ENCODE measurements at regions not wholly inside any gene's neighbourhood (a gene's known extent, or its start where the extent isn't known, plus 50 kb on each side); places are given as distances from the start of the nearest gene placed in this dataset.

DNA sequence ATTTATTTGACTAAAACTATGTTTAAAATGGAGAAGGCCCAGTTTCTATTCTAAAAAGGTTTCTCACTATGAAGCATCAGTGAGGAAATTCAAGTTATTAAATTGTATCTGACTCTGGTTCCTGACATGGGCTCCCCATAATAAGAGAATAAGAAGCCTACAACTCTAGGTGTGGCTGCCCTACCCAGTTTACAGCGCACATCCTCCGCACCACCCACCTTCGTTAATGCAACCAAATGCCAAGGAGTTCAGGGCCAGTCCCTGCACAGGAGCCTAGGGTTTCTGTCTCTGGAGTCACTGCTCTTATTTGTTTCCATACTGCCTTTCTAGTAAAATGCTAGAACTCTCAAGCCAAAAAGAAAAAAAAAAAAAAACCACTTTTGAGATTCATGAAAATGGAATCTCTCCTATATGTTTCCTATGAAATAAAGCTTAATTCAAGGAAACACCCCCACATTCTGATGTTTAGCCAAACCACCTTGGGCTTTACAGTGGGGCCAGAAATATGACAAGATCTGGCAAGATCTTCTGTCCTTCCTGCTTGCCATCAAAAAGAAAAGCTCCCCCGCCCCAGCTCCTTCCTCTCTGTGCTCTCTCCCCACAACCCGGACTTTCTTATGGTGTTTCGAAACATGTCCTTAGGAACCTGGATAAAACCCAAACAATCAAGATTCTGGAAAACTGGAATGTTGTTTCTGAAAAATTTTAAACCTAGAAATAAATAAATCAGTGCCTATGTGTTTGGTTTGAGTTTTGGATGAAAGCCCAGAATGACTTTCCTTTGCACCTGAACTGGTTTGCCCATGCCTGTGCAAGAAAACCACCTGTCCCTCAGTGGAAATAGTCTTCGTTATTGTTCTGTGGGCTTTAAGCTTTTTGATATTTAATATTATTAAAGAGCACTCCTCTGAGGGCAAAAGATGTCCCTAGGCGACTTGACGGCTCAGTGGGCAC is 136.7 kb downstream of the SP3 start:
- DNase-seq (ENCODE audit: insufficient read length, low spot score), result no peak
- no peak for FAIRE-seq
- TF ChIP-seq, protein P1, sequence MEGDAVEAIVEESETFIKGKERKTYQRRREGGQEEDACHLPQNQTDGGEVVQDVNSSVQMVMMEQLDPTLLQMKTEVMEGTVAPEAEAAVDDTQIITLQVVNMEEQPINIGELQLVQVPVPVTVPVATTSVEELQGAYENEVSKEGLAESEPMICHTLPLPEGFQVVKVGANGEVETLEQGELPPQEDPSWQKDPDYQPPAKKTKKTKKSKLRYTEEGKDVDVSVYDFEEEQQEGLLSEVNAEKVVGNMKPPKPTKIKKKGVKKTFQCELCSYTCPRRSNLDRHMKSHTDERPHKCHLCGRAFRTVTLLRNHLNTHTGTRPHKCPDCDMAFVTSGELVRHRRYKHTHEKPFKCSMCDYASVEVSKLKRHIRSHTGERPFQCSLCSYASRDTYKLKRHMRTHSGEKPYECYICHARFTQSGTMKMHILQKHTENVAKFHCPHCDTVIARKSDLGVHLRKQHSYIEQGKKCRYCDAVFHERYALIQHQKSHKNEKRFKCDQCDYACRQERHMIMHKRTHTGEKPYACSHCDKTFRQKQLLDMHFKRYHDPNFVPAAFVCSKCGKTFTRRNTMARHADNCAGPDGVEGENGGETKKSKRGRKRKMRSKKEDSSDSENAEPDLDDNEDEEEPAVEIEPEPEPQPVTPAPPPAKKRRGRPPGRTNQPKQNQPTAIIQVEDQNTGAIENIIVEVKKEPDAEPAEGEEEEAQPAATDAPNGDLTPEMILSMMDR (IDR thresholded peaks at IDR 0.05; ENCODE audit: insufficient read depth, missing control alignments), result no peak

DNA sequence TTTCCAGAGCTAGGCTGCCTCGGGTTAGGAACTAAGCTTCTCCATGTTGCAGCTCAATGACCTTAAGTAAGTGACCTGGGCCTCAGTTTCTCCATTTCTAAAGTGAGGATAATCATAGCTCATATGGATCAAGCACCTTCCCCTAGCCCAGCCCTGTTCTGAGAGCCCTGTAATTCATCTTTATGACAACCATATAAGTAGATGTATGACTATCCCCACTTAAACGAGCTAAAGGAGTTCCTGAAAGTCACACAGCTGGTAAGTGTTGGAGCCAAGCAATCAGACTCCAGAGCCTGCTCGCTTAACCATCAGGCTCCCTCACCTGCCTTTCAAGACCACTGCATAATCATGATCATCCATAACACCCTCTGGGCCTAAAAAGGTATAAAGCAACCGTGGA is 135.4 kb downstream of the SP3 start:
- TF ChIP-seq, protein P1 (IDR thresholded peaks at IDR 0.05; ENCODE audit: insufficient read depth, missing control alignments), result no peak
- DNase-seq (ENCODE audit: insufficient read length, low spot score) (no peak), FAIRE-seq (no peak)

DNA sequence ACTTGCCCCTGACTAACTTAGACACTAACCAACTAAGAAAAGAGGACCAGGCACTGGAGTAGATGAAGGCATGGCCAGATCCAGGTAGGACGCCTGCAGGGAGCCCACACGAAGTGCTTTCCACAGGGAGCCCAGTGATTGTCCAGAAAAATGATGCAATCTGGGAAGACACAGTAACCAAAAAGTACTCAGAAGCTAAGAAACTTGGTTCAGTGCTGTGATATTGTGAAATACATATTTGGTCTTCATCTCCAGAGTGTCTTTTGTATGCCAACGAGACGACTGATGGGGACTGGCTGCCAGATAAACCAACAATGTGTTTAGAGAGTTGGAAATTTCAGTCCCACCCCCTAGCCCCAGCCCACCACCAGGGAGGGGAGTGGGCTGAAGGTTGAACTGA is 135.0 kb downstream of the SP3 start:
- TF ChIP-seq, protein P1 (IDR thresholded peaks at IDR 0.05; ENCODE audit: insufficient read depth, missing control alignments), result no peak
- no peak for FAIRE-seq
- no peak for DNase-seq (ENCODE audit: insufficient read length, low spot score)

DNA sequence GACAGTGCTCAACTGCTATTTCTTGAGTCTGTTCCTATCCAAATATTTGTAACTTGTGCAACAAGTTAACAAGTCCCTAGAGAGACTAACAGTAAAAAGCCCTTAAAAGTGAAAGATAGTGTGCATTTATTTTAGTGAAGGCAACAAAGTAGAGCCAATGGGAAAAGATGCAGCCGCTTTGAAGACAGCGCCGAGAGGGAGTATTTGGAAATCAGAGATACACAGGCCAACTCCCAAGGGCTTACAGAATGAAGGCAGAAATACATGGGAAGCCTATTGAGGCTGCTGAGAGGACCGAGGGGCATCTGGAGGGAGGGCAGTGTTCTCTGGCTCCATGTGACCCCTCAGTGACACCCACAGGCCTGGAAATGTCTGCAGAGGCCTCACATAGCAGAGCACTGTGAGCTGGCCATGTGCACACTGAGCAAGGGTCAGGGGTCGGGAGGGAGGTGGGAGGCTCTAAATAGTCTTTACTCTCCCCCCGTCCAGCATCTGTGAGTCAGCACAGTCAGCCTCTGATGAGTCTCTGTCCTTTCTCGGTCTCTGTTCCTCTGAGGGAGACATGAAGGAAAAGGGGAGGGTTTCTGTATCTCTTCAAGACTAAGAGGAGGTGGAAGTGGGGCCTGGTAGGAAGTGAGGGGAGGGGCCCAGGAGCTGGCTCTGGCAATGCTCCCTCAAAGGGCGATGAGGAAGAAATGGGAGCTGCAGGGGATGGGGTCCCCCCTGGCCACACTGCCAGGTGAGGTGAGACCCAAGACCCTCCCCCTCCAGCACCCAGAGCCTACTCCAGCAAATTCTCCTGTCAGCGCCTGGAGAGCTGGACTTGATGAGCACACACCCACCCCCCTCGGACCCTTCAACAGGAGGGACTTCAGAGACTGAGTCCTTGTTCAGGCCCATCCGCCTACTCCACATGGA is 133.6 kb downstream of the SP3 start:
- FAIRE-seq, result no peak
- DNase-seq (ENCODE audit: insufficient read length, low spot score), result no peak

DNA sequence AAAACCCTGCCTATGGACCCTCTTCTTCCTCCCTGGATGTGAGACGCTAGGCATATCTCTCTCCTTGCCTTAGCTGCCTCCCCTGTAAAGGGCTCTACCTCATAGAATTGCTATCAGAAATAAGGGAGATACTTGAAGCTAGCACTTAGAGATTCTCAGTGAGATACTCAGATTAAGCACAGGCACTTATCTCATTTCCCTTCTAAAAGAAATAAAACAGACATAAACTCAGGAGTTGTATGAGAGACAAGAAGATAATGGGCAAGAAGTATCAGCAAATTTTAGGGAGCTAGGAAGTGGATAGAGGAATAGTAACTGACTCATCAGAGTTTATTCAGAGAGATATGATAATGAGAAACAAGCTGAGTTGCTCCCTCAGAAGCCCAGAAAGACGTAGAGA is 131.0 kb downstream of the SP3 start:
- DNase-seq (ENCODE audit: insufficient read length, low spot score) (no peak), FAIRE-seq (no peak)
- TF ChIP-seq, protein P1 (IDR thresholded peaks at IDR 0.05; ENCODE audit: insufficient read depth, missing control alignments), result no peak

More for the DNA sequence above, 133.6 kb downstream of the SP3 start:
- TF ChIP-seq, protein P1 (IDR thresholded peaks at IDR 0.05; ENCODE audit: insufficient read depth, missing control alignments), result no peak

DNA sequence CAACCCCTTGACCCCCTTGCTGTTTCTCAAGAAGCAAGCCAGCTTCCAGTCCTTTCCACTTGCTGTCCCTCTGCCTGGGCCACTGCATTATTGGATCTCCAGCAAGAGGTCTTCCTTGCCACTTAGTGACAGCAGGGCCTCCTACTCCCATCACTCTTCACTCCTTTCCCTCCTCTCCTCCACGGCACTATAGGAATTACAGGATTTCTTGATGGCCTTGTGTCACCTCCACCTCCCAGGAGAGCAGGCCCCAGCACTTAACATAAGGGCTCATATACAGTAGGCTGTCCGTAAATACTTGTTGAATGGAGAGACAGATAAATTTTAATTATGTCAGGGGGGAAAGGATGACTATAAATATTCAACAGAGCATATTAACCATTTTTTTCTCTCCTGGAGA is 129.4 kb downstream of the SP3 start:
- DNase-seq (ENCODE audit: insufficient read length, low spot score), result no peak
- FAIRE-seq, result no peak
- TF ChIP-seq, protein P1 (IDR thresholded peaks at IDR 0.05; ENCODE audit: insufficient read depth, missing control alignments), result no peak
